GM23248 (cell line): ENCODE measurements at regions not wholly inside any gene's neighbourhood (a gene's known extent, or its start where the extent isn't known, plus 50 kb on each side); places are given as distances from the start of the nearest gene placed in this dataset.
A peak's percentile ranks its signal among the peaks of the same experiment; 100 is the strongest.

Experiments
- DNase-seq: peaks from one replicate; pipeline ENCODE4 v3.0.0-alpha.2; 2015
- H2AFZ ChIP-seq: fragments of 200-600 bp; sonication (generic); 2 replicates; pipeline ENCODE4 v1.6.1; 2016; ENCODE audit warnings: antibody characterized with exemption
- H3F3A ChIP-seq: fragments of 200-600 bp; sonication (generic); 2 replicates; pipeline ENCODE4 v1.6.1; 2016; ENCODE audit warnings: mild to moderate bottlenecking, antibody characterized with exemption, mixed run types; ENCODE audit not compliant: insufficient read depth
- H3K27ac ChIP-seq: fragments of 200-600 bp; sonication (generic); 2 replicates; pipeline ENCODE4 v1.5.1; 2016; ENCODE audit warnings: mild to moderate bottlenecking
- H3K27me3 ChIP-seq: fragments of 200-600 bp; sonication (generic); replicated peaks from 2 replicates; pipeline ENCODE4 v1.6.1; 2016; ENCODE audit warnings: mild to moderate bottlenecking; ENCODE audit not compliant: insufficient read depth
- H3K36me3 ChIP-seq: fragments of 200-600 bp; sonication (generic); 2 replicates; pipeline ENCODE4 v1.6.1; 2016; ENCODE audit warnings: low read depth, mild to moderate bottlenecking
- H3K4me1 ChIP-seq: fragments of 200-600 bp; sonication (generic); 2 replicates; pipeline ENCODE4 v1.6.1; 2016; ENCODE audit warnings: mild to moderate bottlenecking; ENCODE audit not compliant: insufficient read depth
- H3K4me2 ChIP-seq: fragments of 200-600 bp; sonication (generic); one replicate; pipeline ENCODE4 v1.6.1; 2016; ENCODE audit warnings: mild to moderate bottlenecking; ENCODE audit not compliant: unreplicated experiment
- H3K4me3 ChIP-seq: fragments of 200-600 bp; sonication (generic); 2 replicates; pipeline ENCODE4 v1.5.1; 2016; ENCODE audit warnings: mild to moderate bottlenecking
- H3K79me2 ChIP-seq: fragments of 200-600 bp; sonication (generic); 2 replicates; pipeline ENCODE4 v1.6.1; 2016; ENCODE audit warnings: mild to moderate bottlenecking; ENCODE audit not compliant: insufficient read depth
- H3K9ac ChIP-seq: fragments of 200-600 bp; sonication (generic); 2 replicates; pipeline ENCODE4 v1.6.1; 2016; ENCODE audit warnings: mild to moderate bottlenecking
- H3K9me2 ChIP-seq: fragments of 200-600 bp; sonication (generic); 2 replicates; pipeline ENCODE4 v1.6.1; 2016; ENCODE audit warnings: mixed run types, mild to moderate bottlenecking, moderate library complexity; ENCODE audit not compliant: insufficient read depth
- H3K9me3 ChIP-seq: fragments of 200-600 bp; sonication (generic); one replicate; pipeline ENCODE4 v1.6.1; 2017; ENCODE audit warnings: low read depth
- H4K20me1 ChIP-seq: fragments of 200-600 bp; sonication (generic); 2 replicates; pipeline ENCODE4 v1.6.0; 2016; ENCODE audit not compliant: insufficient read depth
- EZH2 ChIP-seq: fragments of 200-600 bp; sonication (generic); IDR thresholded peaks from 2 replicates; pipeline ENCODE4 v1.6.1; 2018; ENCODE audit warnings: antibody characterized with exemption, mild to moderate bottlenecking; ENCODE audit not compliant: insufficient read depth, poor library complexity, severe bottlenecking
- EZH2phosphoT487 ChIP-seq: fragments of 200-600 bp; sonication (generic); IDR thresholded peaks from 2 replicates; pipeline ENCODE4 v1.6.1; 2018; ENCODE audit warnings: antibody characterized with exemption, moderate library complexity, mild to moderate bottlenecking, low read depth; ENCODE audit not compliant: insufficient read depth
- WGBS, 2 experiments: methylation state at CpG; one replicate each; pipeline ENCODE4 v1.1.6; 2015 to 2017; ENCODE audit warnings: low lambda C conversion rate in 2 of 2, low coverage in 1 of 2; ENCODE audit errors: missing lambda C conversion rate in 2 of 2; 5-methylcytosine and 5-hydroxymethylcytosine counted together
- in situ Hi-C: fragments of 300-500 bp; cut with MboI; formaldehyde crosslinking; loops from 2 replicates; pipeline ENCODE4 v1.15.0; 2020

DNA sequence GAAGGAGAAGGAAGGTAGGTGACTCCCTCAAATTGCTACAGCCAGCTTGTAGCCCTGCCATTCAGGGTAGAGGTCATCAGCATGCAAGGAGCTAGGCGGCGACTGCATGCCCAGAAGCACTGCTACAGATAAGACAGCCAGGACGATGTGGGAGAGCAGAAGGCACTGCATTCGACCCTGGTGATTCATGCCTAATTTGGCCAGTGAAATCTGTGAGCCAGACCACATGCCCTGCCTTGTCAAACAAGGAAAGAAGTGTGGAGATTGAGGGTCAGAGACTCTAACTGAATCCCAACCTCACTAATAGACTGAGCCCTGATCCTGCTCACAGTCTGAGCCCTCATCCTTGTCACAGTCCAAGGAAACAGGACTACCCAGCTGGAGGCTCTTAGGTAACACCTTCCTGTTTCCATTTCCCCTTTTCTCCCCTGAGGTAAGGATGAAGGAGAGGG is 86.6 kb downstream of the LINGO1 start:
- Histone ChIP-seq H2AFZ (no peak overlapping the region), H3K79me2 (no peaks in the 10 kb centered on the region), H3K9me2 (no peaks in the 10 kb centered on the region), H3K27me3 (no peaks in the 10 kb centered on the region), H3K4me3 (no peak overlapping the region), H3K4me2 (no peak overlapping the region), H3K9ac (no peak overlapping the region), H4K20me1 (no peaks in the 10 kb centered on the region), H3K9me3 (no peaks in the 10 kb centered on the region), H3K27ac (no peak overlapping the region), H3K36me3 (no peaks in the 10 kb centered on the region), H3F3A (0 out of 2 replicates have a peak, but pooled peaks cover 12% of the 10 kb centered on the region), H3K4me1 (peaks cover 26% of the 10 kb centered on the region)
- TF ChIP-seq EZH2phosphoT487 (no peak), EZH2 (no peak)
- DNase-seq: peak; percentile 91
- WGBS, 2 experiments: 0 to 1% methylated on average over 4 of the region's 4 CpGs
- in situ Hi-C loops: no loop called here

DNA sequence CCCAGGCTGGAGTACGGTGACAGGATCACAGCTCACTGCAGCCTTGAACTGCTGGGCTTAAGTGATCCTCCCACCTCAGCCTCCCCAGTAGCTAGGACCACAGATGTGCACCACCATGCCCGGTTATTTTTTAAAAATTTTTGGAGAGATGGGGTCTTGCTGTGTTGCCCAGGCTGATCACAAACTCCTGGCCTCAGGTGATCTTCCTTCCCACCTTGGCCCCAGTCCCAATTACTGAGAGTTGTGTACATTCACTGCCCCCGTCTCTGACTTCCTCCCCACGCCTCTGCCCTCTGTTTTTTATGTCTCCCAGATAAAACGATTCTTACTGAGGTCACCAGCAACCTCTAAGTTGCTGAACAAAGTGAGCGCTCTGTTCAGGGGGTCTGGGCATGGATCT is 87.7 kb downstream of the LINGO1 start:
- no peaks in the 10 kb centered on the region for H3K27me3 ChIP-seq
- H3K4me3 ChIP-seq: no peak overlapping the region
- H3K4me2 ChIP-seq: no peak overlapping the region
- in situ Hi-C loops: no loop called here
- H3K9me3 ChIP-seq: no peaks in the 10 kb centered on the region
- H3K4me1 ChIP-seq: peaks cover 26% of the 10 kb centered on the region
- H4K20me1 ChIP-seq: no peaks in the 10 kb centered on the region
- no peaks in the 10 kb centered on the region for H3K79me2 ChIP-seq
- no peaks in the 10 kb centered on the region for H3K9me2 ChIP-seq
- TF ChIP-seq EZH2phosphoT487 (no peak), EZH2 (no peak)
- no peak for DNase-seq
- H3K27ac ChIP-seq: no peak overlapping the region
- H3K9ac ChIP-seq: no peak overlapping the region
- WGBS, 2 experiments: 67 to 68% methylated on average over 6 of the region's 6 CpGs
- 0 out of 2 replicates have a peak, but pooled peaks cover 12% of the 10 kb centered on the region for H3F3A ChIP-seq
- no peak overlapping the region for H2AFZ ChIP-seq
- no peaks in the 10 kb centered on the region for H3K36me3 ChIP-seq

DNA sequence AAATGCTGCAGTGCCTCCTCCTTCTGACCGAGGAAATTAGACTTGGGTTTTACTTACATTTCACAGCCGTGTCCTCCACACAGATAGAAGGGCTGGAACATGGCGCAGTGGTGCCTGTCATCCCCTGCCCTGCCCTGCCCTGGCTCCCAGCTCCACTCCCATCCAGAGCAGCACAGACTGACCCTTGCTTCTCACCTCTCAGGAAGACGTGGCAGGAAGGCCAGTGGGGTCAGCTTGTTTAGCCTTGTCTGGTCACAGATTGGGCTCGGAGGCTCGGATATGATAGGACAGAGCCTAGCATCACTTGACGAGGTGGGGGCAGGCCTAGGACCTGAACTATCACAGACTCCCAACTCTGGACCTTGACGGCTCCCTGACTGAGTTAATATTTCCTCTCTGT is 88.5 kb downstream of the LINGO1 start:
- no peaks in the 10 kb centered on the region for H3K9me3 ChIP-seq
- 64% methylated on average over 8 of the region's 8 CpGs for WGBS, 2 experiments
- H3K4me2 ChIP-seq: no peak overlapping the region
- H3K9ac ChIP-seq: no peak overlapping the region
- no peaks in the 10 kb centered on the region for H4K20me1 ChIP-seq
- no peaks in the 10 kb centered on the region for H3K79me2 ChIP-seq
- H3K27ac ChIP-seq: no peak overlapping the region
- no peaks in the 10 kb centered on the region for H3K9me2 ChIP-seq
- TF ChIP-seq EZH2phosphoT487: no peak
- no peak for TF ChIP-seq EZH2
- H3K4me1 ChIP-seq: peaks cover 26% of the 10 kb centered on the region
- DNase-seq: no peak
- 0 out of 2 replicates have a peak, but pooled peaks cover 12% of the 10 kb centered on the region for H3F3A ChIP-seq
- in situ Hi-C loops: no loop called here
- no peaks in the 10 kb centered on the region for H3K36me3 ChIP-seq
- H2AFZ ChIP-seq: no peak overlapping the region
- no peak overlapping the region for H3K4me3 ChIP-seq
- no peaks in the 10 kb centered on the region for H3K27me3 ChIP-seq

DNA sequence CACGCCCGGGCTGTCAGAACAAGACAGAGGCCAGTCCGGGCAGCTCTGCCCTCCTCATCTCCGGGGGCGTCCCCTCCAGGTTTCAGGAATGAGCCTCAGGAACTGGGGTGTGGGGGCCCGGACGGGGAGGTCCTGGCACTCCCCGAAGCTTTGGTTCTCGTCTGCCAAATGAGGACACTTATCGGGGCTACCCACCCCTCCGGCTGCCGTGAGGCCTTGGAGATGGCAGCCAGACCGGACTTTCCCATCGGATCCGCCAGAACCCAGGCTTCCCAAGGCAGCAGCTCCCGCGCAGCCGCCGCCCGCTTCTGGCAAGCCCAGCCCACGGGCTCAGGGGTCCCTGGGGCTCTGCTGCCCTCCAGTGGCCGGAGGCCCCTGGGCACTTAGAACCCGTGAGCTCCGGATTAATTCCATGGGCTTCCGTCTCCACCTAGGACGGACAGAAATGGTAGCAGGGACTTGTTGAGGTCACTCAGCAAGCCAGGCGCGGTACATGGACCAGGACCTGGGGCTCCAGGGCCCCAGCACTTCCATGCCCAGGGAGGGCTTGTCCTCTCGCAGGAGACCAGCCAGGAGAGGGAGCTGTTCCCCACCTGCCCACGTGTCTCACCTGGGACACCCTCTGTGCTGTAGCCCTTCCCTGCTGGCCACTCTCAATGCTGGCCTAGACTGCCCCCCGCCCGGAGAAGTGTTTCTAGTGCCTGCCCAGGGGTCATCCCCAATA is 89.4 kb downstream of the LINGO1 start:
- 2 to 3% methylated on average over 23 to 31 of the region's 32 CpGs for WGBS, 2 experiments
- H3K9ac ChIP-seq: peak overlapping the region; percentile 73
- H4K20me1 ChIP-seq: no peaks in the 10 kb centered on the region
- no peaks in the 10 kb centered on the region for H3K79me2 ChIP-seq
- H3K4me3 ChIP-seq: peak overlapping the region; percentile 68
- peak overlapping the region; percentile 39; the same call in 1 of the 2 replicates for H3K27ac ChIP-seq
- TF ChIP-seq EZH2 (no peak), EZH2phosphoT487 (no peak)
- H3K4me1 ChIP-seq: peaks cover 26% of the 10 kb centered on the region
- DNase-seq: peak; percentile 94
- no peaks in the 10 kb centered on the region for H3K36me3 ChIP-seq
- H3K9me3 ChIP-seq: no peaks in the 10 kb centered on the region
- no peaks in the 10 kb centered on the region for H3K9me2 ChIP-seq
- peak overlapping the region; percentile 88 for H2AFZ ChIP-seq
- peak overlapping the region; percentile 78 for H3K4me2 ChIP-seq
- H3K27me3 ChIP-seq: no peaks in the 10 kb centered on the region
- in situ Hi-C loops: no loop called here
- 0 out of 2 replicates have a peak, but pooled peaks cover 12% of the 10 kb centered on the region for H3F3A ChIP-seq
